ENCODE measurements at regions not wholly inside any gene's neighbourhood (a gene's known extent, or its start where the extent isn't known, plus 50 kb on each side); places are given as distances from the start of the nearest gene placed in this dataset.
"Not testable (repeated sequence)": the region's sequence is repeated elsewhere in the genome, so short reads cannot be mapped to it uniquely, and the experiment has no call there.

DNA sequence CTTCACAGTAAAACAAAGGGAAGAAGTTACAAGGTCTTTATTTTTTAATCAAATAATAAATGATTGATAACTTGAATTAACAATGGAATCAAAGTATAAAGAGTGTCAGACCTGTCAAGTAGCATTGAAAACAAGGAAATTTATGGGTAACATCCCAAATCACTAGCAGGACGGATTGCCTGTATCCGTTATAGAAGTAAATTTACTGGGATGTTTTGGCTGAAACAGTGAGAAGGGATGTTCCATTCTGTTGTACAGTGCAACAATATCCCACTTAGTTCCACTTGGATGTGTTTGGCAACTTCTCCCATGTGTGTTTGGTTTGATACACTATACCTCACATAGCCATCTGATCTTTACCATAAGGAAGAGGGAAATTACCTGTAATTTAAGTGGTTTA lies 421.0 kb upstream of the CHD1 start:
- H3K9me3 Mint-ChIP-seq, result peaks cover 0 to 9% (median under 1%) of the 10 kb centered on the region in 8 donors
- ChIA-PET CTCF (ENCODE audit: partially characterized antibody) (no interaction called here), POLR2A (ENCODE audit: partially characterized antibody) (no interaction called here)
- intact Hi-C loops (cut with micrococcal nuclease), result no loop called here
- Histone ChIP-seq H3K9me3 (ENCODE audit: control insufficient read depth in 1 of 2, low read length in 2 of 2) (no peaks in the 10 kb centered on the region), H3K36me3 (ENCODE audit: insufficient read depth, low read length) (no peaks in the 10 kb centered on the region), H3K4me3 (ENCODE audit: low read length in 2 of 2) (no peak overlapping the region), H3K27me3 (ENCODE audit: insufficient read depth, low read length) (no peaks in the 10 kb centered on the region), H3K4me1 (ENCODE audit: insufficient read depth, low read length) (no peaks in the 10 kb centered on the region), H3K27ac (ENCODE audit: low read depth, low read length) (no peak overlapping the region)
- no peaks in the 10 kb centered on the region for H3K36me3 Mint-ChIP-seq
- no peaks in the 10 kb centered on the region for H3K4me1 Mint-ChIP-seq
- no peak overlapping the region for H3K27ac Mint-ChIP-seq
- H3K4me3 Mint-ChIP-seq, result no peak overlapping the region
- no peak for DNase-seq
- H3K27me3 Mint-ChIP-seq, result no peaks in the 10 kb centered on the region

DNA sequence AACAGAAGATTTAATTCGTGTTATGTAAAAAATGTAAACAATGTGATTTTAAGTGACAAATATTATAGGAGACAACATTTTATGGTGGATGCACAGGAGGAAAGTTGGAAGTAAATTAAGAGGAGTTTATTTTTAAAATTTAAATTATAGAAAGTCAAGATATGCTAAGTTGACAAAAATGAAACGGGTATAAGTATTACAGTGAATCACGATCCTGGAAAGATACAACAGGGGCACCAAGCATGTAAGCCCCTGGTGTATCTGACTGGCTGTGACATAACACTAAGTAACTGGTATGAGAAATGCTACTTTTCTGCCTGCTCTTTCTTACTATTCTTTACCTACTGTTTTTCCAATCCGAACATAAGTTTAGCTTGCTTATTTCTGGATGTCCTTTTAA lies 419.8 kb upstream of the CHD1 start:
- Mint-ChIP-seq H3K36me3 (no peaks in the 10 kb centered on the region), H3K9me3 (peaks cover 0 to 6% (median 0%) of the 10 kb centered on the region in 8 donors), H3K4me3 (no peak overlapping the region), H3K4me1 (no peaks in the 10 kb centered on the region), H3K27ac (no peak overlapping the region), H3K27me3 (no peaks in the 10 kb centered on the region)
- H3K9me3 ChIP-seq (ENCODE audit: control insufficient read depth in 1 of 2, low read length in 2 of 2), result no peaks in the 10 kb centered on the region
- H3K4me1 ChIP-seq (ENCODE audit: insufficient read depth, low read length), result no peaks in the 10 kb centered on the region
- H3K4me3 ChIP-seq (ENCODE audit: low read length in 2 of 2), result no peak overlapping the region
- H3K27ac ChIP-seq (ENCODE audit: low read depth, low read length), result no peak overlapping the region
- no peaks in the 10 kb centered on the region for H3K36me3 ChIP-seq (ENCODE audit: insufficient read depth, low read length)
- H3K27me3 ChIP-seq (ENCODE audit: insufficient read depth, low read length), result no peaks in the 10 kb centered on the region
- ChIA-PET CTCF (ENCODE audit: partially characterized antibody) (no interaction called here), POLR2A (ENCODE audit: partially characterized antibody) (no interaction called here)
- DNase-seq, result no peak
- intact Hi-C loops (cut with micrococcal nuclease), result no loop called here

DNA sequence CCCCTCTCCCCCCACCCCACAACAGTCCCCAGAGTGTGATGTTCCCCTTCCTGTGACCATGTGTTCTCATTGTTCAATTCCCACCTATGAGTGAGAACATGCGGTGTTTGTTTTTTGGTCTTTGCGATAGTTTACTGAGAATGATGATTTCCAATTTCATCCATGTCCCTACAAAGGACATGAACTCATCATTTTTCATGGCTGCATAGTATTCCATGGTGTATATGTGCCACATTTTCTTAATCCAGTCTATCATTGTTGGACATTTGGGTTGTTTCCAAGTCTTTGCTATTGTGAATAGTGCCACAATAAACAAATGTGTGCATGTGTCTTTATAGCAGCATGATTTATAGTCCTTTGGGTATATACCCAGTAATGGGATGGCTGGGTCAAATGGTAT lies 411.0 kb upstream of the CHD1 start:
- H3K27ac Mint-ChIP-seq; H3K4me3 ChIP-seq (ENCODE audit: low read length in 2 of 2); H3K9me3 ChIP-seq (ENCODE audit: control insufficient read depth in 1 of 2, low read length in 2 of 2); intact Hi-C loops (cut with micrococcal nuclease); H3K4me1 ChIP-seq (ENCODE audit: insufficient read depth, low read length); H3K36me3 ChIP-seq (ENCODE audit: insufficient read depth, low read length); POLR2A ChIA-PET (ENCODE audit: partially characterized antibody); CTCF ChIA-PET (ENCODE audit: partially characterized antibody); H3K4me1 Mint-ChIP-seq; H3K27me3 Mint-ChIP-seq; H3K4me3 Mint-ChIP-seq; H3K27me3 ChIP-seq (ENCODE audit: insufficient read depth, low read length); H3K27ac ChIP-seq (ENCODE audit: low read depth, low read length); DNase-seq; H3K36me3 Mint-ChIP-seq: not testable (repeated sequence)
- H3K9me3 Mint-ChIP-seq, result peaks cover 2 to 30% (median 11%) of the 10 kb centered on the region in 8 donors

DNA sequence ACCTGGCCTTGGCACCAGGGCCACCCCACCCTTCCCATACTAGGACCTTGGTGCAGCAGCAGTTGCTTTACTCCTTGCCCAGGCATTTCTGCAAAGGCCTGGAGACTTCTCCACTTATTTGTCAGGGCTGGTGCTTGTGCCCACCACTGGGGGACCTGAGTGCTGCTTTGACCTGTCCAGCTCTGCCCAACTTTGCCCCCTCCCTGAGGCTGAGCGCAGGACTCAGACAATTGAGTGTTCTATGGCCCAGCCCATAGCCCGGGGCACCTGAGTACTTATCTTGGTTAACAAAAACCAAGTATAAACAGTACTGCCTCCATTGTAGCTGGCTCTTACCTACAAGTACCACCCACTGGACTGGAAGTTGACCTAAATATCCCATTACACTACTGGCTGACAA lies 406.1 kb upstream of the CHD1 start:
- Mint-ChIP-seq H3K27ac (no peak overlapping the region), H3K4me3 (no peak overlapping the region), H3K27me3 (no peaks in the 10 kb centered on the region), H3K4me1 (no peaks in the 10 kb centered on the region), H3K36me3 (no peaks in the 10 kb centered on the region), H3K9me3 (peaks cover 2 to 28% (median 14%) of the 10 kb centered on the region in 8 donors)
- H3K4me3 ChIP-seq (ENCODE audit: low read length in 2 of 2), result no peak overlapping the region
- H3K27me3 ChIP-seq (ENCODE audit: insufficient read depth, low read length), result no peaks in the 10 kb centered on the region
- intact Hi-C loops (cut with micrococcal nuclease), result no loop called here
- ChIA-PET POLR2A (ENCODE audit: partially characterized antibody) (no interaction called here), CTCF (ENCODE audit: partially characterized antibody) (no interaction called here)
- H3K9me3 ChIP-seq (ENCODE audit: control insufficient read depth in 1 of 2, low read length in 2 of 2), result peaks cover 0 to 6% of the 10 kb centered on the region in 2 donors
- H3K36me3 ChIP-seq (ENCODE audit: insufficient read depth, low read length), result no peaks in the 10 kb centered on the region
- no peak for DNase-seq
- H3K27ac ChIP-seq (ENCODE audit: low read depth, low read length), result no peak overlapping the region
- no peaks in the 10 kb centered on the region for H3K4me1 ChIP-seq (ENCODE audit: insufficient read depth, low read length)

DNA sequence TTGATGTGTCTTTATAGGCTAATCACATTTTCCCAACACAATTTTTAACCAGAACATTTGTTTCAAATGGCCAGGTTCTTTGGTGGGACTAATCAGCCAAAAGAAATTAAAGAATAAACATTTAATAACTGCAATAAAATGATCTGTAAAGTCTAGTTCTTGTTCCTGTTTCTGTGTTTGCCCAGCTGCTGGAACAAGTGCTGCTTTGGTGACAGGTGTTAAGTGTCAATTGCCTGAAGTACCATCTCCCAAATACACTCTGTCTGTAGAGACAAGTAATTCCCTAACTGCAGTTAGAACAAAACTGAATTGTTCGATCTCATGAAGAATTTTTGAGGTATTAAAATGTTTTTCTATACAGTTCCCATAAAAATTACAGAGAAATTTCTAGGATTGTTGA lies 402.3 kb upstream of the CHD1 start:
- Mint-ChIP-seq H3K36me3 (no peaks in the 10 kb centered on the region), H3K4me3 (no peak overlapping the region), H3K27ac (no peak overlapping the region), H3K4me1 (no peaks in the 10 kb centered on the region), H3K27me3 (no peaks in the 10 kb centered on the region), H3K9me3 (peaks cover 0 to 12% (median 5%) of the 10 kb centered on the region in 8 donors)
- intact Hi-C loops (cut with micrococcal nuclease), result no loop called here
- CTCF ChIA-PET (ENCODE audit: partially characterized antibody), result no interaction called here
- POLR2A ChIA-PET (ENCODE audit: partially characterized antibody), result no interaction called here
- H3K4me1 ChIP-seq (ENCODE audit: insufficient read depth, low read length), result no peaks in the 10 kb centered on the region
- no peaks in the 10 kb centered on the region for H3K36me3 ChIP-seq (ENCODE audit: insufficient read depth, low read length)
- no peaks in the 10 kb centered on the region for H3K27me3 ChIP-seq (ENCODE audit: insufficient read depth, low read length)
- no peak for DNase-seq
- no peak overlapping the region for H3K27ac ChIP-seq (ENCODE audit: low read depth, low read length)
- peaks cover 0 to 6% of the 10 kb centered on the region in 2 donors for H3K9me3 ChIP-seq (ENCODE audit: control insufficient read depth in 1 of 2, low read length in 2 of 2)
- no peak overlapping the region for H3K4me3 ChIP-seq (ENCODE audit: low read length in 2 of 2)

DNA sequence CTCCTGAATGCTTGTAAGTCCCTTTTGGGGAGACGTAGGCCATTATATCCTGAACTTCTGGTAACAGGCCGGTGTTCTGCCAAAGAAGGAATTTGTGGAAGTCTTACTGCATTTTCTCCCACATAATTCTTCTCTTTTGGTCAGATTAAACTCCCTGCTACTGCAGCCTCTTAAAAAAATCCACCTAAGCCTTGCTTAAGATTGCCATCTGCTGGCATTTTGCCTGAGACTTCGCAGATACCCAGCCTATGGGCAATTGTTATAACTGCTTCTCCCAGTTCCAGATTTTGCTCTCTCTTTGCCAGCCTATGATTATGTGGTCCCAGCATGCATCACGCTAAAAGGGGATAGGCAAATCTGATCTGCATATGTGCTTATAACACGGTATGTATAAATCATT lies 391.6 kb upstream of the CHD1 start:
- Mint-ChIP-seq H3K27me3 (no peaks in the 10 kb centered on the region), H3K4me1 (no peaks in the 10 kb centered on the region), H3K36me3 (no peaks in the 10 kb centered on the region), H3K4me3 (no peak overlapping the region), H3K9me3 (peaks cover 0 to 4% (median under 1%) of the 10 kb centered on the region in 8 donors), H3K27ac (no peak overlapping the region)
- no peaks in the 10 kb centered on the region for H3K27me3 ChIP-seq (ENCODE audit: insufficient read depth, low read length)
- H3K4me1 ChIP-seq (ENCODE audit: insufficient read depth, low read length), result no peaks in the 10 kb centered on the region
- CTCF ChIA-PET (ENCODE audit: partially characterized antibody), result no interaction called here
- H3K27ac ChIP-seq (ENCODE audit: low read depth, low read length), result no peak overlapping the region
- peaks cover 0 to 5% of the 10 kb centered on the region in 2 donors for H3K9me3 ChIP-seq (ENCODE audit: control insufficient read depth in 1 of 2, low read length in 2 of 2)
- POLR2A ChIA-PET (ENCODE audit: partially characterized antibody), result no interaction called here
- intact Hi-C loops (cut with micrococcal nuclease), result no loop called here
- H3K36me3 ChIP-seq (ENCODE audit: insufficient read depth, low read length), result no peaks in the 10 kb centered on the region
- no peak for DNase-seq
- no peak overlapping the region for H3K4me3 ChIP-seq (ENCODE audit: low read length in 2 of 2)

DNA sequence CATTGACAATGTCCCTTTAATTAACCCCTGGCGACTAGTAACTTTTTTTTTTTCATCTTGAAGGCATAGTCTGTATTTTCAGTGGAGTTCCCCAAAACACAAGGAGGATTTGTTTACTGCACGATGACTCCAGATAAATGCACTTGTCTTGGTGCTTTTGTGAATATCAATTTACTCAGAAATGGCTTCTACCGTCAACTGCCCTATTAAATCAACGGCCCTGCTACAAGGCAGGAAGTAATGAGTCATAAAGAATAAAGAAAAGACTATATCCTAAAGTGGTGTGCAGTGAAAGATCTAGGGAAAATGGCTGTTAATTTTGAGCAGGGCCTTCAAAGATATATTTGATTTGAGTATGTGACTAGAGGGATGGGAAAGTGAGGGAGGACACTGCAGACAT lies 388.3 kb upstream of the CHD1 start:
- H3K27me3 ChIP-seq (ENCODE audit: insufficient read depth, low read length), result no peaks in the 10 kb centered on the region
- no peaks in the 10 kb centered on the region for H3K36me3 ChIP-seq (ENCODE audit: insufficient read depth, low read length)
- no peak overlapping the region for H3K27ac Mint-ChIP-seq
- H3K9me3 Mint-ChIP-seq, result peaks cover 0 to 4% (median 0%) of the 10 kb centered on the region in 8 donors
- no peak overlapping the region for H3K27ac ChIP-seq (ENCODE audit: low read depth, low read length)
- ChIA-PET CTCF (ENCODE audit: partially characterized antibody) (no interaction called here), POLR2A (ENCODE audit: partially characterized antibody) (no interaction called here)
- no peak overlapping the region for H3K4me3 ChIP-seq (ENCODE audit: low read length in 2 of 2)
- no peaks in the 10 kb centered on the region for H3K4me1 Mint-ChIP-seq
- no peak for DNase-seq
- H3K27me3 Mint-ChIP-seq, result no peaks in the 10 kb centered on the region
- H3K4me1 ChIP-seq (ENCODE audit: insufficient read depth, low read length), result no peaks in the 10 kb centered on the region
- no peaks in the 10 kb centered on the region for H3K36me3 Mint-ChIP-seq
- peaks cover 0 to 5% of the 10 kb centered on the region in 2 donors for H3K9me3 ChIP-seq (ENCODE audit: control insufficient read depth in 1 of 2, low read length in 2 of 2)
- H3K4me3 Mint-ChIP-seq, result no peak overlapping the region
- intact Hi-C loops (cut with micrococcal nuclease), result no loop called here

DNA sequence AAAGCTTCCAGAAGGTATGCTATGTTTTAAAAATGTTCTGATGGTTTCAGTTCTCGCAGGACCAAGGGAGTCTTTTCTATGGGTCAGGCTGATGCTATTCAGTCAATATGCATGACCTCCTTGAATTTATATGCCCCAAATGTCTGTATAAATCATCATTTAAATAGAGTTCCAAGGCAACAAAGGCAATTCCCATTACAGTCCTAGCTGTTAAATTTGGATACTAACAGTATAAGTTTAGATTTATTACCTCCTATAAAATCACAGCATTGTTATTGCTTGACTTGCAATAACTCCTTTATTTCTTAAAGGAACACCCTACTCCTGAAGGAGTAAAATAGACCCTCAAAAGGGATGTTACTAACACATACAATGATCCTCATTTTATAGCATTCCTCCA lies 387.7 kb upstream of the CHD1 start:
- no peaks in the 10 kb centered on the region for H3K36me3 Mint-ChIP-seq
- H3K27ac Mint-ChIP-seq, result no peak overlapping the region
- H3K27me3 Mint-ChIP-seq, result no peaks in the 10 kb centered on the region
- intact Hi-C loops (cut with micrococcal nuclease), result no loop called here
- peaks cover 0 to 4% (median 0%) of the 10 kb centered on the region in 8 donors for H3K9me3 Mint-ChIP-seq
- POLR2A ChIA-PET (ENCODE audit: partially characterized antibody), result no interaction called here
- Histone ChIP-seq H3K27me3 (ENCODE audit: insufficient read depth, low read length) (no peaks in the 10 kb centered on the region), H3K4me3 (ENCODE audit: low read length in 2 of 2) (no peak overlapping the region), H3K36me3 (ENCODE audit: insufficient read depth, low read length) (no peaks in the 10 kb centered on the region), H3K27ac (ENCODE audit: low read depth, low read length) (no peak overlapping the region), H3K9me3 (ENCODE audit: control insufficient read depth in 1 of 2, low read length in 2 of 2) (peaks cover 0 to 5% of the 10 kb centered on the region in 2 donors), H3K4me1 (ENCODE audit: insufficient read depth, low read length) (no peaks in the 10 kb centered on the region)
- H3K4me1 Mint-ChIP-seq, result no peaks in the 10 kb centered on the region
- no peak overlapping the region for H3K4me3 Mint-ChIP-seq
- no peak for DNase-seq
- CTCF ChIA-PET (ENCODE audit: partially characterized antibody), result no interaction called here
